ENCODE measurements at regions not wholly inside any gene's neighbourhood (a gene's known extent, or its start where the extent isn't known, plus 50 kb on each side); places are given as distances from the start of the nearest gene placed in this dataset.
"Not testable (repeated sequence)": the region's sequence is repeated elsewhere in the genome, so short reads cannot be mapped to it uniquely, and the experiment has no call there.

- DNase-seq: no peak
Measured at GRCh38 chr2:175450029-175450760, 268.7 kb upstream of the ATP5MC3 start.

- no peak for DNase-seq
Measured at GRCh38 chr2:175449616-175450015, 268.1 kb upstream of the ATP5MC3 start.

GRCh38 chr2:175446201-175446600 is 264.7 kb upstream of the ATP5MC3 start:
- no peak for DNase-seq

- no peak for DNase-seq
Measured at GRCh38 chr2:175445281-175445680, 263.8 kb upstream of the ATP5MC3 start.

GRCh38 chr2:175442441-175442840 is 260.9 kb upstream of the ATP5MC3 start:
- DNase-seq: no peak

GRCh38 chr2:175441181-175441761 is 259.8 kb upstream of the ATP5MC3 start:
- no peak for DNase-seq

GRCh38 chr2:175439416-175439815 is 257.9 kb upstream of the ATP5MC3 start:
- DNase-seq: no peak

- DNase-seq: no peak
Measured at GRCh38 chr2:175437167-175437566, 255.7 kb upstream of the ATP5MC3 start.

- no peak for DNase-seq
Measured at GRCh38 chr2:175436076-175436475, 254.6 kb upstream of the ATP5MC3 start.

- no peak for DNase-seq
Measured at GRCh38 chr2:175435012-175435411, 253.5 kb upstream of the ATP5MC3 start.

GRCh38 chr2:175432793-175433192 is 251.3 kb upstream of the ATP5MC3 start:
- no peak for DNase-seq

GRCh38 chr2:175432021-175432420 is 250.5 kb upstream of the ATP5MC3 start:
- DNase-seq: no peak

- no peak for DNase-seq
Measured at GRCh38 chr2:175431101-175431946, 249.8 kb upstream of the ATP5MC3 start.

- no peak for DNase-seq
Measured at GRCh38 chr2:175430236-175430635, 248.7 kb upstream of the ATP5MC3 start.

- DNase-seq: no peak
Measured at GRCh38 chr2:175418224-175418835, 236.8 kb upstream of the ATP5MC3 start.

GRCh38 chr2:175414882-175415487 is 233.5 kb upstream of the ATP5MC3 start:
- DNase-seq: no peak

GRCh38 chr2:175414191-175414881 is 232.8 kb upstream of the ATP5MC3 start:
- DNase-seq: no peak

- not testable (repeated sequence) for DNase-seq
Measured at GRCh38 chr2:175410941-175411340, 229.4 kb upstream of the ATP5MC3 start.

- DNase-seq: no peak
Measured at GRCh38 chr2:175404839-175405238, 223.3 kb upstream of the ATP5MC3 start.

- no peak for DNase-seq
Measured at GRCh38 chr2:175403599-175404221, 222.2 kb upstream of the ATP5MC3 start.

GRCh38 chr2:175402571-175402970 is 221.1 kb upstream of the ATP5MC3 start:
- DNase-seq: no peak

GRCh38 chr2:175401956-175402469 is 220.5 kb upstream of the ATP5MC3 start:
- no peak for DNase-seq
